Large intestine (tissue), 3 donors: ENCODE measurements at regions not wholly inside any gene's neighbourhood (a gene's known extent, or its start where the extent isn't known, plus 50 kb on each side); places are given as distances from the start of the nearest gene placed in this dataset.

Experiments
- DNase-seq, 2 donors: peaks; one replicate each; pipeline versions ENCODE4 v3.0.0 to v3.0.0-alpha.2; 2013
- H3K27ac ChIP-seq: one replicate; pipeline ENCODE4 v1.5.1; 2013; ENCODE audit warnings: low read length
- H3K27me3 ChIP-seq: 2 replicates; pipeline ENCODE4 v1.6.1; 2013; ENCODE audit warnings: low read length; ENCODE audit not compliant: control insufficient read depth, insufficient read depth
- H3K36me3 ChIP-seq: 2 replicates; pipeline ENCODE4 v1.6.1; 2013; ENCODE audit warnings: low read length; ENCODE audit not compliant: control insufficient read depth, insufficient read depth
- H3K4me1 ChIP-seq: one replicate; pipeline ENCODE4 v1.6.1; 2013; ENCODE audit warnings: low read length; ENCODE audit not compliant: control insufficient read depth, insufficient read depth
- H3K4me3 ChIP-seq: one replicate; pipeline ENCODE4 v1.5.1; 2013; ENCODE audit warnings: low read length
- H3K9me3 ChIP-seq: one replicate; pipeline ENCODE4 v1.6.1; 2013; ENCODE audit warnings: mild to moderate bottlenecking, low read depth, low read length, moderate library complexity; ENCODE audit not compliant: control insufficient read depth
- WGBS: methylation state at CpG from one replicate; pipeline ENCODE4 v1.1.5; 2013; ENCODE audit warnings: low lambda C conversion rate; ENCODE audit not compliant: insufficient coverage; 5-methylcytosine and 5-hydroxymethylcytosine counted together

DNA sequence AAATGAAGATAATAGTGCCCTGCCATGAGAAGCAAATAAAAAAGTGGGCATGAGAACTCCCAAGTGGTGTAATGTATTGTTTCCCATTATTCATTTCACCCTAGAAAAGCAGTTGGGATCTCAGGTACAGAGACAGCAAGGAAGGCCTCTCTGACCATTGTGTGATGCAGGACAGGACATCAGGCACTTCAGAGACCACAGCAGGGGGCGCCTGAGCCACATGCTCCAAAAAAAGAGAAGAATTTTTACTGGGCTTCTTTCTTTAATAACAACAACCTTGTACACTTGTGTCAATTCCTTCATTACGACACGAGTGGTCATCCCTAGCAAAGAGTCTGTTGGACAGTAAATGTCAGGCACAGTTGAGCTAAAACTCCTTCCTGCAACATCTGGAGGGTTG, 533.3 kb downstream of the OMA1 start:
- no CpG with 5 or more reads among the region's 3 CpGs for WGBS
- Histone ChIP-seq H3K36me3 (no peaks in the 10 kb centered on the region), H3K27me3 (no peaks in the 10 kb centered on the region), H3K27ac (no peak overlapping the region), H3K4me3 (no peak overlapping the region), H3K9me3 (no peaks in the 10 kb centered on the region), H3K4me1 (no peaks in the 10 kb centered on the region)
- no peak for DNase-seq

GRCh38 chr1:58011978-58012377, 534.5 kb downstream of the OMA1 start:
- Histone ChIP-seq H3K36me3 (no peaks in the 10 kb centered on the region), H3K27me3 (no peaks in the 10 kb centered on the region), H3K4me1 (no peaks in the 10 kb centered on the region), H3K4me3 (no peak overlapping the region), H3K27ac (no peak overlapping the region), H3K9me3 (no peaks in the 10 kb centered on the region)
- no peak for DNase-seq
- no CpG with 5 or more reads among the region's 1 CpG for WGBS

GRCh38 chr1:58006421-58007046, 540.0 kb downstream of the OMA1 start:
- Histone ChIP-seq H3K27ac (no peak overlapping the region), H3K27me3 (no peaks in the 10 kb centered on the region), H3K36me3 (no peaks in the 10 kb centered on the region), H3K9me3 (no peaks in the 10 kb centered on the region), H3K4me1 (no peaks in the 10 kb centered on the region), H3K4me3 (no peak overlapping the region)
- WGBS, result no CpG with 5 or more reads among the region's 4 CpGs
- no peak for DNase-seq

DNA sequence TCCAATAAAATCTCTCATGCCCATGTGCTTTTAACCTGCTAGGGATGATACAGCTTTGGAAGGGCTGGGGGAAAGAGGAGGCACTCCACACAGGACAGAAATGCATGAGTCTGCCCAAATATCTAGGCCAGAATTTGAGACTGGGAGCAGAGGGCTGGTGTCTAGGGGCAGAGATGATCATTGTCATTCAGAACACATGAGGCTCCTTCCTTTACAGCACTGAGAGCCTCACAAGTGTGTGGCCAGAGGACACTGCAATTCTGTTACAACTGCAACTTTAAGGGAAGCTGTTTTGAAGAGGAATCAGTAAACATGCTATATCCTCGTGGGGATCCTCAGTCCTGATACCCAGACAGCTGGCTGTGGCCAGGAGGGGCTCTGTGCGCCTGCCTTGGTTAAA, 541.3 kb downstream of the OMA1 start:
- Histone ChIP-seq H3K27ac (no peak overlapping the region), H3K4me1 (no peaks in the 10 kb centered on the region), H3K4me3 (no peak overlapping the region), H3K9me3 (no peaks in the 10 kb centered on the region), H3K36me3 (no peaks in the 10 kb centered on the region), H3K27me3 (no peaks in the 10 kb centered on the region)
- 100% methylated on average over 1 of the region's 2 CpGs for WGBS
- no peak for DNase-seq

GRCh38 chr1:58003988-58004387, 542.5 kb downstream of the OMA1 start:
- H3K36me3 ChIP-seq, result no peaks in the 10 kb centered on the region
- H3K4me1 ChIP-seq, result no peaks in the 10 kb centered on the region
- no peak overlapping the region for H3K4me3 ChIP-seq
- DNase-seq, result no peak
- no peaks in the 10 kb centered on the region for H3K9me3 ChIP-seq
- WGBS, result no CpG with 5 or more reads among the region's 3 CpGs
- H3K27me3 ChIP-seq, result peaks cover 4% of the 10 kb centered on the region
- H3K27ac ChIP-seq, result no peak overlapping the region

- Histone ChIP-seq H3K4me3 (no peak overlapping the region), H3K4me1 (no peaks in the 10 kb centered on the region), H3K36me3 (no peaks in the 10 kb centered on the region), H3K27me3 (peaks cover 4% of the 10 kb centered on the region), H3K27ac (no peak overlapping the region), H3K9me3 (no peaks in the 10 kb centered on the region)
- WGBS, result 86% methylated on average over 2 of the region's 3 CpGs
- no peak for DNase-seq
Observed at GRCh38 chr1:58003059-58003458, 543.5 kb downstream of the OMA1 start.

- no CpG with 5 or more reads among the region's 1 CpG for WGBS
- H3K27ac ChIP-seq, result no peak overlapping the region
- H3K4me1 ChIP-seq, result no peaks in the 10 kb centered on the region
- H3K9me3 ChIP-seq, result no peaks in the 10 kb centered on the region
- H3K4me3 ChIP-seq, result no peak overlapping the region
- no peaks in the 10 kb centered on the region for H3K36me3 ChIP-seq
- no peak for DNase-seq
- peaks cover 4% of the 10 kb centered on the region for H3K27me3 ChIP-seq
Observed at GRCh38 chr1:58000821-58001220, 545.7 kb downstream of the OMA1 start.

DNA sequence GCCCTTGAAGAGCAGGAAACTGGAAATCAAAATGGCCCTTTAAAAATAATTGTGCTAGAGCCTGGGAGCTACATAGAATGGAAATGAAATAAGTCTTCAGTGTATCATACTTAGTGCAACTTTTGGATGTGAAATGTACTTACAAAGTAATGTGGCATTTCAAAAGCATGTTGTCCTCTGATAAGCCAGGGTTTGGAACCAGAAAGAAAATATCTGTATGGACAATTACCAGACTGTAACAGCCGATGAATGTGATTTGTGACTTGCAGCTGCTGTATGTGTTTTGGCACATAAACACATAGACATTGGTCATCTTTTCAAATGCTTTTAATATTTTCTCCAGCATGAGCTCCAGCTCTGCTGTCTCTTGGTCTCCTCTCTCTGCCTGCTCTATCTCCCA, 546.4 kb downstream of the OMA1 start:
- Histone ChIP-seq H3K27ac (no peak overlapping the region), H3K4me3 (no peak overlapping the region), H3K4me1 (no peaks in the 10 kb centered on the region), H3K9me3 (no peaks in the 10 kb centered on the region), H3K27me3 (peaks cover 4% of the 10 kb centered on the region), H3K36me3 (no peaks in the 10 kb centered on the region)
- no peak for DNase-seq
- WGBS, result no CpG with 5 or more reads among the region's 1 CpG

GRCh38 chr1:57996400-57996799, 550.1 kb downstream of the OMA1 start:
- Histone ChIP-seq H3K36me3 (no peaks in the 10 kb centered on the region), H3K27me3 (peaks cover 4% of the 10 kb centered on the region), H3K4me3 (no peak overlapping the region), H3K4me1 (no peaks in the 10 kb centered on the region), H3K27ac (no peak overlapping the region), H3K9me3 (no peaks in the 10 kb centered on the region)
- 71% methylated on average over 1 of the region's 2 CpGs for WGBS
- DNase-seq, result no peak

GRCh38 chr1:57991289-57991688, 555.2 kb downstream of the OMA1 start:
- DNase-seq, result no peak
- WGBS, result no CpG with 5 or more reads among the region's 7 CpGs
- Histone ChIP-seq H3K4me3 (no peak overlapping the region), H3K4me1 (no peaks in the 10 kb centered on the region), H3K27ac (no peak overlapping the region), H3K27me3 (no peaks in the 10 kb centered on the region), H3K36me3 (no peaks in the 10 kb centered on the region), H3K9me3 (no peaks in the 10 kb centered on the region)

DNA sequence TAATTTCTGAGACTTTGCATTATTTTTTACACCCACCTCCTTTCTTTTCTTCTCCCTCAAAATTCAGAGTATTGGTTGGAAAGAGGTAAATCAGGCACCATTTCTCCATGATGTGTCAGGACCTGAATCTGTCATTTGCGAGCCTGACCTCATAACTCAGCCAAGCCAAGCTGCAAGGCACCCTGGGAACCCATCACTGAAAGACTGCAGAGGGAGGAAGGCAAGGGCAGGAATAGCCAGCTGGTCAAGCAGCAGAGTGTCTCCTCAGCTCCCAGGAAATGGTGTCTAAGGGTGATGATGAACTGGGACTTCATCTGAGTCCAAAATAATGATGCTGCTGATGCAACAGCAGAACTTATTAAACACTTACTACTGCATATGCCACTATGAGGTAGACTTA, 556.6 kb downstream of the OMA1 start:
- no peak overlapping the region for H3K4me3 ChIP-seq
- H3K27ac ChIP-seq, result no peak overlapping the region
- no peaks in the 10 kb centered on the region for H3K4me1 ChIP-seq
- no CpG with 5 or more reads among the region's 1 CpG for WGBS
- no peaks in the 10 kb centered on the region for H3K9me3 ChIP-seq
- H3K36me3 ChIP-seq, result no peaks in the 10 kb centered on the region
- no peaks in the 10 kb centered on the region for H3K27me3 ChIP-seq
- no peak for DNase-seq
